RWPE2 (cell line): ENCODE measurements at regions not wholly inside any gene's neighbourhood (a gene's known extent, or its start where the extent isn't known, plus 50 kb on each side); places are given as distances from the start of the nearest gene placed in this dataset.

ENCODE experiments used
- ATAC-seq: fragments of 200-7000 bp; cut with Tn5 transposase; 3 replicates; pipeline ENCODE4 v1.9.1; 2021; ENCODE audit warnings: low read depth
- DNase-seq: peaks from one replicate; pipeline ENCODE4 v3.0.0-alpha.2; 2020; ENCODE audit warnings: low spot score
- H3K27ac ChIP-seq: fragments of 450-650 bp; 2 replicates; pipeline ENCODE4 v1.5.1; 2017; ENCODE audit warnings: mild to moderate bottlenecking; ENCODE audit not compliant: poor library complexity, severe bottlenecking
- H3K27me3 ChIP-seq: fragments of 250-450 bp; sonication (Bioruptor Pico); 2 replicates; pipeline ENCODE4 v1.5.1; 2021; ENCODE audit warnings: mild to moderate bottlenecking, moderate library complexity; ENCODE audit not compliant: insufficient read depth, poor library complexity, severe bottlenecking
- H3K36me3 ChIP-seq: fragments of 250-450 bp; sonication (Bioruptor Pico); 2 replicates; pipeline ENCODE4 v1.5.1; 2020; ENCODE audit warnings: low read depth, mild to moderate bottlenecking, moderate library complexity
- H3K4me1 ChIP-seq: fragments of 250-450 bp; sonication (Bioruptor Pico); 2 replicates; pipeline ENCODE4 v1.5.1; 2021; ENCODE audit warnings: mild to moderate bottlenecking, moderate library complexity; ENCODE audit not compliant: insufficient read depth, poor library complexity, severe bottlenecking
- H3K4me3 ChIP-seq: fragments of 250-450 bp; sonication (Bioruptor Pico); 2 replicates; pipeline ENCODE4 v1.5.1; 2021; ENCODE audit warnings: mild to moderate bottlenecking, moderate library complexity; ENCODE audit not compliant: severe bottlenecking
- H3K9me3 ChIP-seq: fragments of 250-450 bp; sonication (Bioruptor Pico); 2 replicates; pipeline ENCODE4 v1.5.1; 2021; ENCODE audit warnings: mild to moderate bottlenecking, moderate library complexity; ENCODE audit not compliant: severe bottlenecking
- CTCF ChIP-seq: fragments of 450-650 bp; IDR thresholded peaks from one replicate; pipeline ENCODE4 v1.5.1; 2017; ENCODE audit warnings: mild to moderate bottlenecking, moderate library complexity; ENCODE audit not compliant: poor library complexity, severe bottlenecking

DNA sequence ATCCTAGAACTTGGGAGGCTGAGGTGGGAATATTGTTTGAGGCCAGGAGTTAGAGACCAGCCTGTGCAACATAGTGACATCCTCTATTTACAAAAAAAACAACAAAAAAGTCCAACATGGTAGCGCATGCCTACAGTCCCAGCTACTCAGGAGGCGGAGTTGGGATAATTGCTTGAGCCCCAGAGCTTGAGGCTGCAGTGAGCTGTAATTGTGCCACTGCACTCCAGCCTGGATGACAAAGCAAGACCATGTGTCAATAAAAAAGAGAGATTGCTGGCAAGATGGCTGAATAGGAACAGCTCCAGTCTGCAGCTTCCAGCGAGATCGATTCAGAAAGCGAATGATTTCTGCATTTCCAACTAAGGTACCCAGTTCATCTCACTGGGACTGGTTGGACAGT lies 54.8 kb upstream of the FBXL17 start:
- no peak for ATAC-seq
- Histone ChIP-seq H3K4me3 (no peak overlapping the region), H3K36me3 (no peaks in the 10 kb centered on the region), H3K27ac (no peak overlapping the region), H3K27me3 (peaks cover 5% of the 10 kb centered on the region), H3K4me1 (peaks cover 3% of the 10 kb centered on the region), H3K9me3 (no peaks in the 10 kb centered on the region)
- no peak for DNase-seq
- TF ChIP-seq CTCF: no peak

DNA sequence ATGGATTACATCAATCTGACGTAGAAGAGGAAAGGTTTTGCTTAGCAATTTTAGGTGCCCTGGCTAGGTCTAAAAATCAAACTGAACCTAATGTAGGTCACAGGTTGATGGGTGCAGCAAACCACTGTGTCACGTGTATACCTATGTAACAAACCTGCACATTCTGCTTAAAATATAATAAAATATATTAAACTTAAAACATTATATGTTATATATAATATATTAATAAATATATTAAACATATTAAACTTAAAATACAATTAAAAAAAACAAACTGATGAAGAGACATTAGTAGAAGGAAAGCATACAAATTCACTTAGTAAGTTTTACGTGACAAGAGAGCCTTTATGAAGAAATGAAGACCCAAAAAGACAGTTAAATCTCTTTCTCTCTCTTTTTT lies 51.7 kb upstream of the FBXL17 start:
- no peaks in the 10 kb centered on the region for H3K9me3 ChIP-seq
- peaks cover 5% of the 10 kb centered on the region for H3K4me1 ChIP-seq
- H3K27me3 ChIP-seq: no peaks in the 10 kb centered on the region
- DNase-seq (no peak), ATAC-seq (no peak)
- TF ChIP-seq CTCF: no peak
- H3K36me3 ChIP-seq: no peaks in the 10 kb centered on the region
- H3K4me3 ChIP-seq: no peak overlapping the region
- H3K27ac ChIP-seq: no peak overlapping the region

DNA sequence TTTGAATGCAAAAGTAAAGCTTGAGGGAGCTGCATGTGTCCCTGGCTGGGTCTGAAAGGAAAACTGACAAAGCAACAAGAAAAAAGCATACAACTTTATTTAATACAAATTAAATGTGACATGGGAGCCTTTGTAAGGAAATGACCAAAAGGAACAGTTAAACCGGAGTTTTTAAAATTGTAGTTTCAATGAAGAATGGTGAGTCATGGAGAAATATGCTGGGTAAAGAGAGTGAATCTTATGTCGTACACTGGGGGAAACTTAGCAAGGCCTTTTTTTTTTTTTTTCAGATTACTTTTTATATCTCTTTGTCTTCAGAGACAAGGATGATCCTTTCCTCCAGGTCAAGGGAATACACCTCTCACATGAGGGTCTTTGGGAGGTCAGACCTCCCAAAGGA lies 50.1 kb upstream of the FBXL17 start:
- Histone ChIP-seq H3K36me3 (no peaks in the 10 kb centered on the region), H3K27ac (no peak overlapping the region), H3K27me3 (no peaks in the 10 kb centered on the region), H3K4me1 (peaks cover 5% of the 10 kb centered on the region), H3K9me3 (no peaks in the 10 kb centered on the region), H3K4me3 (no peak overlapping the region)
- no peak for DNase-seq
- peak; percentile 49; the same call in 1 of the 3 replicates for ATAC-seq
- no peak for TF ChIP-seq CTCF
